SK-N-SH treated with all-trans-retinoic acid at 6 μM for 48 hours (cell line): ENCODE measurements at regions not wholly inside any gene's neighbourhood (a gene's known extent, or its start where the extent isn't known, plus 50 kb on each side); places are given as distances from the start of the nearest gene placed in this dataset.

Experiments used
- ATAC-seq: fragments of 200-7000 bp; cut with Tn5 transposase; 3 replicates; pipeline ENCODE4 v1.9.1; 2020; ENCODE audit warnings: mild to moderate bottlenecking, moderate library complexity
- ARNTL ChIP-seq: fragments of 450-650 bp; formaldehyde crosslinking; IDR thresholded peaks from 2 replicates; pipeline ENCODE4 v1.5.0; 2020; ENCODE audit warnings: low read depth, mild to moderate bottlenecking, moderate library complexity, borderline replicate concordance
- BACH2 ChIP-seq: fragments of 250-450 bp; sonication (Bioruptor Pico); IDR thresholded peaks from 2 replicates; pipeline ENCODE4 v1.9.0; 2021; ENCODE audit warnings: mild to moderate bottlenecking, borderline replicate concordance
- CSDC2 ChIP-seq: fragments of 250-450 bp; sonication (Bioruptor Pico); IDR thresholded peaks from 2 replicates; pipeline ENCODE4 v1.5.0; 2020; ENCODE audit warnings: mild to moderate bottlenecking, moderate library complexity
- ESRRG ChIP-seq: fragments of 250-450 bp; sonication (Bioruptor Pico); IDR thresholded peaks from 2 replicates; pipeline ENCODE4 v1.6.1; 2021; ENCODE audit warnings: mild to moderate bottlenecking
- GLIS3 ChIP-seq: fragments of 250-450 bp; sonication (Bioruptor Pico); IDR thresholded peaks from 2 replicates; pipeline ENCODE4 v1.5.0; 2020; ENCODE audit warnings: mild to moderate bottlenecking, moderate library complexity
- ISL1 ChIP-seq: fragments of 250-450 bp; sonication (Bioruptor Pico); IDR thresholded peaks from 2 replicates; pipeline ENCODE4 v2.1.2; 2022; ENCODE audit warnings: mild to moderate bottlenecking, moderate library complexity
- OSR1 ChIP-seq: fragments of 250-450 bp; sonication (Bioruptor Pico); IDR thresholded peaks from 2 replicates; pipeline ENCODE4 v1.8.0; 2022; ENCODE audit warnings: moderate library complexity, mild to moderate bottlenecking, inconsistent platforms
- POU6F1 ChIP-seq: fragments of 250-450 bp; sonication (Bioruptor Pico); IDR thresholded peaks from 2 replicates; pipeline ENCODE4 v1.8.0; 2021; ENCODE audit warnings: low read depth, mild to moderate bottlenecking, moderate library complexity, borderline replicate concordance
- PPARA ChIP-seq: fragments of 250-450 bp; sonication (Bioruptor Pico); IDR thresholded peaks from 2 replicates; pipeline ENCODE4 v1.5.0; 2020; ENCODE audit warnings: mild to moderate bottlenecking, borderline replicate concordance
- RARB ChIP-seq: fragments of 250-450 bp; sonication (Bioruptor Pico); IDR thresholded peaks from 2 replicates; pipeline ENCODE4 v1.8.0; 2021; ENCODE audit warnings: mild to moderate bottlenecking, moderate library complexity
- SNAI2 ChIP-seq: fragments of 250-450 bp; sonication (Bioruptor Pico); IDR thresholded peaks from 2 replicates; pipeline ENCODE4 v1.5.0; 2020; ENCODE audit warnings: mild to moderate bottlenecking, moderate library complexity
- TCF4 ChIP-seq: fragments of 250-450 bp; sonication (Bioruptor Pico); IDR thresholded peaks from 2 replicates; pipeline ENCODE4 v1.8.0; 2021; ENCODE audit warnings: mild to moderate bottlenecking, moderate library complexity, borderline replicate concordance
- TOX ChIP-seq: fragments of 250-450 bp; sonication (Bioruptor Pico); IDR thresholded peaks from 2 replicates; pipeline ENCODE4 v1.8.0; 2021; ENCODE audit warnings: mild to moderate bottlenecking, moderate library complexity, borderline replicate concordance
- ZC3H10 ChIP-seq: fragments of 250-450 bp; sonication (Bioruptor Pico); IDR thresholded peaks from 2 replicates; pipeline ENCODE4 v1.5.1; 2021; ENCODE audit warnings: mild to moderate bottlenecking, moderate library complexity
- ZFP3 ChIP-seq: fragments of 250-450 bp; sonication (Bioruptor Pico); IDR thresholded peaks from 2 replicates; pipeline ENCODE4 v1.5.0; 2020; ENCODE audit warnings: mild to moderate bottlenecking, moderate library complexity
- ZFP30 ChIP-seq: fragments of 450-650 bp; formaldehyde crosslinking; IDR thresholded peaks from 2 replicates; pipeline ENCODE4 v1.5.0; 2022; ENCODE audit warnings: mild to moderate bottlenecking, moderate library complexity
- ZNF565 ChIP-seq: fragments of 450-650 bp; formaldehyde crosslinking; conservative IDR thresholded peaks from 2 replicates; pipeline ENCODE4 v1.5.0; 2020; ENCODE audit warnings: low read depth, mild to moderate bottlenecking, moderate library complexity
- ZNF70 ChIP-seq: fragments of 450-650 bp; formaldehyde crosslinking; IDR thresholded peaks from 2 replicates; pipeline ENCODE4 v1.5.0; 2020; ENCODE audit warnings: mild to moderate bottlenecking, moderate library complexity
- ZNF8 ChIP-seq: fragments of 450-650 bp; formaldehyde crosslinking; IDR thresholded peaks from 2 replicates; pipeline ENCODE4 v1.5.0; 2020; ENCODE audit warnings: mild to moderate bottlenecking, moderate library complexity
- TF ChIP-seq, protein P1 (sequence below): fragments of 250-450 bp; sonication (Bioruptor Pico); IDR thresholded peaks from 2 replicates; pipeline ENCODE4 v1.5.1; 2020; ENCODE audit warnings: low read depth, mild to moderate bottlenecking, moderate library complexity
- TF ChIP-seq, protein P2 (sequence below): fragments of 250-450 bp; sonication (Bioruptor Pico); IDR thresholded peaks from 2 replicates; pipeline ENCODE4 v1.5.0; 2020; ENCODE audit warnings: mild to moderate bottlenecking, moderate library complexity
- TF ChIP-seq, protein P3 (sequence below): fragments of 250-450 bp; sonication (Bioruptor Pico); IDR thresholded peaks from 2 replicates; pipeline ENCODE4 v1.5.1; 2021; ENCODE audit warnings: mild to moderate bottlenecking, moderate library complexity

DNA sequence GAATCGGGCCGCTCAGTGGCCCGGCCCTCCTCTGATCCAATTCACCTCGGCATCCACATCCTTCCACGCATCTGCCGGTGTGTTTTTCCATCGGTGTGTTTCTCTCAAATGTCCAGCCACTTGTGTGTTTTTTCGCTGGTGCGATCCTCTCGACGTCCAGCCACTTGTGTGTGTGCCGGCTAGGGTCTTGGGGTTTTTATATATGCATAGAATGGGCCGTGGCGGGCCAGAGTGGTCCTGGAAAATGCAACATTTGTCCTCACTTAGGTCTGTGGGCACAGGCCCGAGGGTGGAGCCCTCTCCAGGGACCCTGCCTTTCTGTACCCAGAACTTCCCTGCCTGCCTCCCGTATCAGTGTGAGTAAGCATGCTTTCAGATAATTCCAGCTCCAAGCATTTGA, 1106.4 kb downstream of the AMY1C start:
- no peak for ATAC-seq
- no peak for TF ChIP-seq ESRRG (CRISPR knock-in tag)
- no peak for TF ChIP-seq BACH2
- TF ChIP-seq CSDC2 (CRISPR knock-in tag): no peak
- no peak for TF ChIP-seq ZNF565 (CRISPR knock-in tag)
- no peak for TF ChIP-seq TCF4 (CRISPR knock-in tag)
- TF ChIP-seq ZC3H10 (CRISPR knock-in tag): no peak
- TF ChIP-seq RARB (CRISPR knock-in tag): no peak
- TF ChIP-seq GLIS3 (CRISPR knock-in tag): no peak
- TF ChIP-seq ZFP30 (CRISPR knock-in tag): no peak
- TF ChIP-seq, protein P1, sequence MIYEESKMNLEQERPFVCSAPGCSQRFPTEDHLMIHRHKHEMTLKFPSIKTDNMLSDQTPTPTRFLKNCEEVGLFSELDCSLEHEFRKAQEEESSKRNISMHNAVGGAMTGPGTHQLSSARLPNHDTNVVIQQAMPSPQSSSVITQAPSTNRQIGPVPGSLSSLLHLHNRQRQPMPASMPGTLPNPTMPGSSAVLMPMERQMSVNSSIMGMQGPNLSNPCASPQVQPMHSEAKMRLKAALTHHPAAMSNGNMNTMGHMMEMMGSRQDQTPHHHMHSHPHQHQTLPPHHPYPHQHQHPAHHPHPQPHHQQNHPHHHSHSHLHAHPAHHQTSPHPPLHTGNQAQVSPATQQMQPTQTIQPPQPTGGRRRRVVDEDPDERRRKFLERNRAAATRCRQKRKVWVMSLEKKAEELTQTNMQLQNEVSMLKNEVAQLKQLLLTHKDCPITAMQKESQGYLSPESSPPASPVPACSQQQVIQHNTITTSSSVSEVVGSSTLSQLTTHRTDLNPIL (CRISPR knock-in tag): no peak
- no peak for TF ChIP-seq OSR1 (CRISPR knock-in tag)
- no peak for TF ChIP-seq ZNF70 (CRISPR knock-in tag)
- TF ChIP-seq SNAI2 (CRISPR knock-in tag): no peak
- TF ChIP-seq, protein P2, sequence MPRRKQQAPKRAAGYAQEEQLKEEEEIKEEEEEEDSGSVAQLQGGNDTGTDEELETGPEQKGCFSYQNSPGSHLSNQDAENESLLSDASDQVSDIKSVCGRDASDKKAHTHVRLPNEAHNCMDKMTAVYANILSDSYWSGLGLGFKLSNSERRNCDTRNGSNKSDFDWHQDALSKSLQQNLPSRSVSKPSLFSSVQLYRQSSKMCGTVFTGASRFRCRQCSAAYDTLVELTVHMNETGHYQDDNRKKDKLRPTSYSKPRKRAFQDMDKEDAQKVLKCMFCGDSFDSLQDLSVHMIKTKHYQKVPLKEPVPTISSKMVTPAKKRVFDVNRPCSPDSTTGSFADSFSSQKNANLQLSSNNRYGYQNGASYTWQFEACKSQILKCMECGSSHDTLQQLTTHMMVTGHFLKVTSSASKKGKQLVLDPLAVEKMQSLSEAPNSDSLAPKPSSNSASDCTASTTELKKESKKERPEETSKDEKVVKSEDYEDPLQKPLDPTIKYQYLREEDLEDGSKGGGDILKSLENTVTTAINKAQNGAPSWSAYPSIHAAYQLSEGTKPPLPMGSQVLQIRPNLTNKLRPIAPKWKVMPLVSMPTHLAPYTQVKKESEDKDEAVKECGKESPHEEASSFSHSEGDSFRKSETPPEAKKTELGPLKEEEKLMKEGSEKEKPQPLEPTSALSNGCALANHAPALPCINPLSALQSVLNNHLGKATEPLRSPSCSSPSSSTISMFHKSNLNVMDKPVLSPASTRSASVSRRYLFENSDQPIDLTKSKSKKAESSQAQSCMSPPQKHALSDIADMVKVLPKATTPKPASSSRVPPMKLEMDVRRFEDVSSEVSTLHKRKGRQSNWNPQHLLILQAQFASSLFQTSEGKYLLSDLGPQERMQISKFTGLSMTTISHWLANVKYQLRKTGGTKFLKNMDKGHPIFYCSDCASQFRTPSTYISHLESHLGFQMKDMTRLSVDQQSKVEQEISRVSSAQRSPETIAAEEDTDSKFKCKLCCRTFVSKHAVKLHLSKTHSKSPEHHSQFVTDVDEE (CRISPR knock-in tag): no peak
- no peak for TF ChIP-seq ARNTL (CRISPR knock-in tag)

DNA sequence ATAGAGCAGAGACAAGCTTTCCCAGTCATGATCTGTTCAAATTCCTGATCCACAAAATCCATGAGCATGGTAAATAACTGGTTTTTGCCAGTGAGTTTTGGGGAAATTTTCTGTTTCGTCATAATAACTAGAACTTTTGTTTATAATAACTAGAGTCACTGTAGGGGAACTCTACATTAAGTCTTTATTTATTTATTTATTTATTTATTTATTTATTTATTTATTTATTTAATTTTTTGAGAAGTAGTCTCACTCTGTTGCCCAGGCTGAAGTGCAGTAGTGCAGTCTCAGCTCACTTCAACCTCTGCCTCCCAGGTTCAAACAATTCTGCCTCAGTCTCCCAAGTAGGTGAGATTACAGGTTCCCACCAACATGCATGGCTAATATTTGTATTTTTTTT, 1106.8 kb downstream of the AMY1C start:
- TF ChIP-seq ZNF8 (no peak), CSDC2 (CRISPR knock-in tag) (no peak), BACH2 (no peak), OSR1 (CRISPR knock-in tag) (no peak), SNAI2 (CRISPR knock-in tag) (no peak), GLIS3 (CRISPR knock-in tag) (no peak), ZFP3 (CRISPR knock-in tag) (no peak), POU6F1 (no peak), ARNTL (CRISPR knock-in tag) (no peak), TCF4 (CRISPR knock-in tag) (no peak), ZNF70 (CRISPR knock-in tag) (no peak), ISL1 (CRISPR knock-in tag) (no peak), RARB (CRISPR knock-in tag) (no peak), ESRRG (CRISPR knock-in tag) (no peak)
- TF ChIP-seq, protein P1 (CRISPR knock-in tag): no peak
- no peak for ATAC-seq

DNA sequence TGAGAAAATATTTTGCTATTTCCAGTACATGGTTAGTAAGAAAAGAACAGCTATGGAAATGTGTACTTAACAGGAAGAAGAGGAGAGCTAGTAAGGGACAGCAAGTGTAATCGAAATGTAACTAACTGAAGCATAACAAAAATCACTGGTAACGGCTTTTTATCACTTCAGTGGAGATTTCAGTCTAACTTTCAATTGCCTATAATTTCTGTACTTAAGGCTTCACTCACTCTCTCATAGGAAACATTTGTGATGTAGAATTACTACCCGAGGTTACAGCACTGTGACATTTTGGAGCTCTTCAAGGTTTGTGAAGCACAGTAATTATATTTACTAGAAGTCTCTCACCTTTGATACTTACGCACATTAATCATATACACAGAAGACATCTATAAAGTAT, 1119.1 kb downstream of the AMY1C start:
- no peak for ATAC-seq
- TF ChIP-seq SNAI2 (CRISPR knock-in tag) (no peak), TCF4 (CRISPR knock-in tag) (no peak), TOX (no peak), RARB (CRISPR knock-in tag) (no peak)

GRCh38 chr1:104874044-104874443, 1124.3 kb downstream of the AMY1C start:
- TF ChIP-seq OSR1 (CRISPR knock-in tag): no peak
- TF ChIP-seq ZFP3 (CRISPR knock-in tag): no peak
- TF ChIP-seq ZC3H10 (CRISPR knock-in tag): no peak
- TF ChIP-seq, protein P2 (CRISPR knock-in tag): no peak
- no peak for TF ChIP-seq POU6F1
- TF ChIP-seq ZFP30 (CRISPR knock-in tag): no peak
- TF ChIP-seq, protein P3, sequence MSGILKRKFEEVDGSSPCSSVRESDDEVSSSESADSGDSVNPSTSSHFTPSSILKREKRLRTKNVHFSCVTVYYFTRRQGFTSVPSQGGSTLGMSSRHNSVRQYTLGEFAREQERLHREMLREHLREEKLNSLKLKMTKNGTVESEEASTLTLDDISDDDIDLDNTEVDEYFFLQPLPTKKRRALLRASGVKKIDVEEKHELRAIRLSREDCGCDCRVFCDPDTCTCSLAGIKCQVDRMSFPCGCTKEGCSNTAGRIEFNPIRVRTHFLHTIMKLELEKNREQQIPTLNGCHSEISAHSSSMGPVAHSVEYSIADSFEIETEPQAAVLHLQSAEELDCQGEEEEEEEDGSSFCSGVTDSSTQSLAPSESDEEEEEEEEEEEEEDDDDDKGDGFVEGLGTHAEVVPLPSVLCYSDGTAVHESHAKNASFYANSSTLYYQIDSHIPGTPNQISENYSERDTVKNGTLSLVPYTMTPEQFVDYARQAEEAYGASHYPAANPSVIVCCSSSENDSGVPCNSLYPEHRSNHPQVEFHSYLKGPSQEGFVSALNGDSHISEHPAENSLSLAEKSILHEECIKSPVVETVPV (CRISPR knock-in tag): no peak
- TF ChIP-seq PPARA: no peak
- TF ChIP-seq CSDC2 (CRISPR knock-in tag): no peak
- no peak for ATAC-seq
